ENCODE measurements at regions not wholly inside any gene's neighbourhood (a gene's known extent, or its start where the extent isn't known, plus 50 kb on each side); places are given as distances from the start of the nearest gene placed in this dataset.

DNA sequence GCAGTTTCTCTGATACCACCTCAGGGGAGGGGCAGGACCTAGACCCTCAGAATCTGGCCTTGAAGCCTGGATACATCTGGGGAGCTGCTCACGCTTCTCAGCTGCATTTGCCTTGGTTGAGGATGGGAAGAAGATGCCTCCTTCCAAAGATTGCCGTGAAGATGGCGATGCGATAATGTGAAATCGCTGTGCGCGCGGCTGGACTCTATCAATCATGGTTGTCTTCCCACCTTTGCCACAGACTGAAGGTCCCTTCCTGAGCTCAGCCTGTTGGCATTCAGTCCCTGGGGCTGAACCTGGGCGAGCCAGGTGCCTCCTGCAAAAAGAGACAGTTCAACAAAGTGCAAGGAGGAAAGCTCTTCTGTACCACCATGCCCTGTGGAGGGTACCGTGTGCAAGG, 114.4 kb upstream of the SLC45A1 start:
- no peak for DNase-seq (ENCODE audit: low read depth in 1 of 2, low spot score in 1 of 2)

DNA sequence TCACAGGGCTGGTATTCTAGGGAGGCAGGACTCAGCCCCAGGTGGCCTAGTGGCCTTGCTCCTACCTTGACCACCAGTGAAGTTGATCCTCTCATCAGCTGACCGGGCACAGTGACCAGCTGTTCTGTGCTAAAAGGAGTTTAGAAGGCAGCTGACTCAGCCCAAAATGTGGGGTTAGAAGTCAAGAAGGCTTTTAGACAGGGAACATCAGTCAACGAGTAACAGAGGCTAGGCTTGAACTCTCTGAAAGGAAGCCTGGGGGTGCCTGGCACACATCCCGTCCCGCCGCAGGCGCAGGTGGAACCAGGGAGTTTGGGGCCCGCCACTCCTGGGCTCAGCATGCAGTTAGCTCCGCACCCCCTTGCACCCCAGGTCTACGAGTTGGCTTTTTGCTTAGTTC, 114.9 kb upstream of the SLC45A1 start:
- DNase-seq (ENCODE audit: low read depth in 1 of 2, low spot score in 1 of 2) = no peak

DNA sequence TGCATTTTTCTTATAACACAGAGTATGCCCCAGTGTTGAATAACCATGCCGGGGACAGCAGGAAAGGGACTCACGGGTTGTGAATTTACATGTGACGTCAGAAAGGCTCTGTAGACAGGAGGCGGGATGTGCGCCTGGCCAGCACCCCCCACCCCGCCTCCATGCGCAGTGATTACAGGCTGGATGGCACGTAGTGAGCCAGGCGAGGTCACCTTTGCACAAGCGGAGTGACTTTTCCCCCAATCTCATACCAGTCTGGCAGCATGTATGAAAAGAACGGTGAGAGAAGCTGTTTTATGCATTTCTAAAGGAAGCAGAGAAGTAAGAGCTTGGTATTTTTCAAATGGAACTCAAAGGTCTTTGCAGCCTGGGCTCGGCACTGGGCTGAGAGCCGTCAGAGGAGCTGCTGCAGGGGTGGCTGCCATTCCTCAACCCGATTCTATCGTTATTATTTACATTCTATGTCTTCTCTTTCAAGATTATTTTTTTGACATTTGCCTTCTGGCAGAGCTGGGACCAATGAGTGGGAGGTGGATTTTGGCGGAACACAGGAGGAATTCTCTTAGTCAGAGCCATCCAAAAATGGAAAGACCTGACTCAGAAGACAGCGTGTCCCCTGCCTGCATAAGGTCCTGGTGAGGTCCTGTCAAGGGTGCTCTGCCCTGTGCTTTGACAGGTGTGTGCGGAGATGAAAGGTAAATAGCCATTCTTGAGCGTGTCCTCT, 115.6 kb upstream of the SLC45A1 start:
- no peak for DNase-seq (ENCODE audit: low read depth in 1 of 2, low spot score in 1 of 2)

DNA sequence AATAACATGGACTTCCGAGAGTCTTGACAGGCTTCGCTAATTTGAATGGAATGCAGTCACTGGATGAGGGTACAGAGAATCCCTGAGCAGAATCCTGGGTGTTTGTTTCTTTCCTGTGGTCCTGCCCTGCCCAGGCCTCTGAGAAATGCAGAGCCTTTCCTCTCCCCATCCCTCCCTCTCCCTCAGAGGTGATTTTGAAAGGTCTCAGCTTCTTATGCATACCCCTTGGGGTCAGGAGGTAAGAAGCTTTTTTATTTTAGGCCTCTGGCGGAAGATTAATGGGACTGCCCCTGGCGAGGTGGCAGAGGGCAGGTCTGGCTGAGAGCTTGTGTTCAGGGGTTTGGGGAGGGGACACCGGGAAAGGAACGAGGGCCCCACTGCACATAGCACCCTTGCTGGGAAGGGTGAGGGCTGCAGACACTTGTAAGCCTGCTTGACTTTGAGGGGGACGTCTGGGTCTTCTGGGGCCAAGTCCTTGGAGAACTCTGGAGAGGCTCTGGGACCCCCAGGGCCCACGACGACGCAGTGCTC, 116.5 kb upstream of the SLC45A1 start:
- DNase-seq (ENCODE audit: low read depth in 1 of 2, low spot score in 1 of 2) = no peak

GRCh38 chr1:8200317-8201115, 117.4 kb upstream of the SLC45A1 start:
- no peak for DNase-seq (ENCODE audit: low read depth in 1 of 2, low spot score in 1 of 2)

- DNase-seq (ENCODE audit: low read depth in 1 of 2, low spot score in 1 of 2) = no peak
These were observed 119.4 kb upstream of the SLC45A1 start for GRCh38 chr1:8198522-8198921.

GRCh38 chr1:8197493-8198282, 120.2 kb upstream of the SLC45A1 start:
- no peak for DNase-seq (ENCODE audit: low read depth in 1 of 2, low spot score in 1 of 2)

- no peak for DNase-seq (ENCODE audit: low read depth in 1 of 2, low spot score in 1 of 2)
These were observed 123.3 kb upstream of the SLC45A1 start for GRCh38 chr1:8194481-8195227.

GRCh38 chr1:8193840-8194406, 124.0 kb upstream of the SLC45A1 start:
- no peak for DNase-seq (ENCODE audit: low read depth in 1 of 2, low spot score in 1 of 2)

- DNase-seq (ENCODE audit: low read depth in 1 of 2, low spot score in 1 of 2) = no peak
These were observed 126.4 kb upstream of the SLC45A1 start for GRCh38 chr1:8191474-8191873.

GRCh38 chr1:8189931-8190483, 127.9 kb upstream of the SLC45A1 start:
- DNase-seq (ENCODE audit: low read depth in 1 of 2, low spot score in 1 of 2) = no peak

DNA sequence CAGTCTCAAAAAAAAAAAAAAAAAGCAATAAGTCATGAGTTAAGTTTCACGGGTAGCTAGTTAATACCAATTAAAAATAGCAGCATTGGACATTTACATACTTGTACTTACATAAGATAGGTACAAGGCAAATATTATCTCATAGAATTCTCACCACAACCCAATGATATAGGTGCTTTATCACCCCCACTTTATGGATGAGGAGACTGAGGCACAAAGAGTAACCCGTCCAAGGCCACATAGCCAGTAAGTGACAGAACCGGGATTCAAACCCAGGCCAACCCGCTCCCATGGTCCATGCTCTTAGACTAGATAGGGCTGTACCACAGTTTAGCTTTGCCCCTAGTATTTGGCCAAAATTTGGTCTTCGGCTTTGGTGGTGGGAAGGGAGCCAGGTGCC, 132.5 kb upstream of the SLC45A1 start:
- no peak for DNase-seq (ENCODE audit: low read depth in 1 of 2, low spot score in 1 of 2)

GRCh38 chr1:8184301-8184700, 133.6 kb upstream of the SLC45A1 start:
- DNase-seq (ENCODE audit: low read depth in 1 of 2, low spot score in 1 of 2) = no peak

DNA sequence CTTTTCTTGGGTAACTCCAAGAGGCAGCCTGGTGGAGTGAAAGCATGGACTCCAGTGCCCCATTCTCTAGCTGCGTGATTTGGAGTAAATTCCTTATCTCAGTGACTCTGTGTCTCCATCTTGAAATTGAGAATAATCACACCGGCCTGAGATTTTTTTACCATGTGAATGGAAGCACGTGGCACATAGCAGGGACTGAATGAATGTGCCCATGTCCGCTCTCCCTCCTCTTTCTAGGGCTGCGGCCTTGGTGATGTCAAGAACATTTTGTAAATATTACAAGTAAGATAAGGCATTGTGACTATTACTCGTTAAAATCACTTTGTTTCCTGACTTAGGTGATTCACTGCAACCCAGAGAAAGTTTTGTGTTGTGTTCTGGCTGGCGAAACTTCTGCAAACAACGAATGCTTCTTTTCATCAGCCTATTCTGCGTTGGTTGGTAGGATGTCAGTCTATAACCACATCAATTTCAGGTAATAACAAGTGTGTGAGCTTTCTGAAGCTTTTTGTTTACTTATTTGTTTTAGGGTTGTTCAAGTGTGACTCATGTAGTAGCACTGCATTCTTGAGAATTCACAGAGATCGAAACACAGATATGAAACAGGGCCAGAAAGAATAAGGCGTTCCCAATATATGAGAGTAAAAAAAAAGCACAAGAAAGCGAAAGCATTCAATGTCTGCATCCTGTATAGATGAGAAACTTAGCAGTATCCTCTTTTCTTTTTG, 135.7 kb upstream of the SLC45A1 start:
- no peak for DNase-seq (ENCODE audit: low read depth in 1 of 2, low spot score in 1 of 2)

- DNase-seq (ENCODE audit: low read depth in 1 of 2, low spot score in 1 of 2) = no peak
These were observed 138.7 kb upstream of the SLC45A1 start for GRCh38 chr1:8179132-8179793.

DNA sequence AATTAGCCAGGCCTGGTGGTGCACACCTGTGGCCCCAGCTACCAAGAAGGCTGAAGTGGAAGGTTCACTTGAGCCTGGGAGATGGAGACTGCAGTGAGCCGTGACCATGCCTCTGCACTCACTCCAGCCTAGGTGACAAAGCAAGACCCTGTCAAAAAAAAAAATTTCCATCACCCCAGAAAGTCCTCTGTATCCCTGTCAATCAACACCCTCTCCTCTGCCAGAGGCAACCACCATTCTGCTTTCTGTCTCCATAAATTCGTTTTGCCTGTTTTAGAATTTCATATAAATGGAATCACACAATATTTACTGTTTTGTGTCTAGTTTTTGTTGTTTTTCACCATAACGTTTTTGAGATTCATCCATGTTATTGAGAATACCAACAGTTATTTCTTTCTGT, 141.6 kb upstream of the SLC45A1 start:
- DNase-seq (ENCODE audit: low read depth in 1 of 2, low spot score in 1 of 2) = no peak

- DNase-seq (ENCODE audit: low read depth in 1 of 2, low spot score in 1 of 2) = no peak
These were observed 143.1 kb upstream of the SLC45A1 start for GRCh38 chr1:8174807-8175206.

GRCh38 chr1:8171751-8172464, 145.8 kb upstream of the ERRFI1 start:
- DNase-seq (ENCODE audit: low read depth in 1 of 2, low spot score in 1 of 2) = no peak
